GM18868 (cell line): ENCODE measurements at regions not wholly inside any gene's neighbourhood (a gene's known extent, or its start where the extent isn't known, plus 50 kb on each side); places are given as distances from the start of the nearest gene placed in this dataset.

Experiments
- ATAC-seq: cut with Tn5 transposase; IDR thresholded peaks from one replicate; pipeline ENCODE4 v1.9.1; 2021; ENCODE audit warnings: mild to moderate bottlenecking, moderate library complexity; ENCODE audit not compliant: unreplicated experiment

GRCh38 chr1:194151056-194151455 lies 964.6 kb upstream of the B3GALT2 start:
- ATAC-seq: peak; percentile 49

GRCh38 chr1:194150242-194150641 lies 963.8 kb upstream of the B3GALT2 start:
- ATAC-seq: no peak

- ATAC-seq: no peak
These were observed 946.7 kb upstream of the B3GALT2 start for GRCh38 chr1:194133152-194133551.

GRCh38 chr1:194118086-194118485 lies 931.7 kb upstream of the B3GALT2 start:
- no peak for ATAC-seq

GRCh38 chr1:194117582-194117981 lies 931.2 kb upstream of the B3GALT2 start:
- no peak for ATAC-seq

- ATAC-seq: no peak
These were observed 927.9 kb upstream of the B3GALT2 start for GRCh38 chr1:194114288-194114687.

GRCh38 chr1:194105381-194105780 lies 919.0 kb upstream of the B3GALT2 start:
- no peak for ATAC-seq

- ATAC-seq: no peak
These were observed 917.9 kb upstream of the B3GALT2 start for GRCh38 chr1:194104247-194104844.

- no peak for ATAC-seq
These were observed 917.3 kb upstream of the B3GALT2 start for GRCh38 chr1:194103516-194104246.

- ATAC-seq: no peak
These were observed 916.7 kb upstream of the B3GALT2 start for GRCh38 chr1:194103101-194103500.

GRCh38 chr1:194102607-194103006 lies 916.2 kb upstream of the B3GALT2 start:
- ATAC-seq: no peak

GRCh38 chr1:194084755-194085154 lies 898.3 kb upstream of the B3GALT2 start:
- no peak for ATAC-seq

GRCh38 chr1:194081444-194081843 lies 895.0 kb upstream of the B3GALT2 start:
- ATAC-seq: no peak

GRCh38 chr1:194080826-194081225 lies 894.4 kb upstream of the B3GALT2 start:
- ATAC-seq: no peak

GRCh38 chr1:194078765-194079164 lies 892.4 kb upstream of the B3GALT2 start:
- peak; percentile 80 for ATAC-seq

GRCh38 chr1:194076646-194077045 lies 890.2 kb upstream of the B3GALT2 start:
- no peak for ATAC-seq

GRCh38 chr1:194073833-194074232 lies 887.4 kb upstream of the B3GALT2 start:
- no peak for ATAC-seq

- ATAC-seq: no peak
These were observed 884.8 kb upstream of the B3GALT2 start for GRCh38 chr1:194071205-194071604.

GRCh38 chr1:194069831-194070218 lies 883.4 kb upstream of the B3GALT2 start:
- ATAC-seq: no peak

GRCh38 chr1:194069168-194069830 lies 882.9 kb upstream of the B3GALT2 start:
- no peak for ATAC-seq

GRCh38 chr1:194068446-194069167 lies 882.2 kb upstream of the B3GALT2 start:
- ATAC-seq: no peak
